Mesodermal cell (in vitro differentiated cells): ENCODE measurements at regions not wholly inside any gene's neighbourhood (a gene's known extent, or its start where the extent isn't known, plus 50 kb on each side); places are given as distances from the start of the nearest gene placed in this dataset.

Experiments used
- H3K27ac ChIP-seq: 2 replicates; pipeline ENCODE4 v1.7.0; 2013; ENCODE audit warnings: mild to moderate bottlenecking, low read depth, low read length, moderate library complexity; ENCODE audit not compliant: severe bottlenecking
- H3K36me3 ChIP-seq: 2 replicates; pipeline ENCODE4 v1.7.1; 2013; ENCODE audit warnings: mild to moderate bottlenecking, low read length, moderate library complexity; ENCODE audit not compliant: control insufficient read depth, insufficient read depth
- H3K4me1 ChIP-seq: one replicate; pipeline ENCODE4 v1.7.1; 2013; ENCODE audit warnings: mild to moderate bottlenecking, low read length; ENCODE audit not compliant: insufficient read depth, control insufficient read depth, poor library complexity, severe bottlenecking
- H3K4me3 ChIP-seq: 2 replicates; pipeline ENCODE4 v1.7.0; 2013; ENCODE audit warnings: low read length, control low read depth, mild to moderate bottlenecking; ENCODE audit not compliant: insufficient read depth, poor library complexity, severe bottlenecking; ENCODE audit errors: extremely low read depth
- H3K9me3 ChIP-seq: 2 replicates; pipeline ENCODE4 v1.7.1; 2013; ENCODE audit warnings: mild to moderate bottlenecking, low read length, moderate library complexity; ENCODE audit not compliant: control insufficient read depth
- WGBS, 2 experiments: methylation state at CpG; one replicate each; pipeline ENCODE4 v1.1.5; 2013; ENCODE audit warnings: missing lambda C conversion rate in 2 of 2; ENCODE audit not compliant: insufficient coverage in 2 of 2; 5-methylcytosine and 5-hydroxymethylcytosine counted together

GRCh38 chr2:125554956-125555355, 1101.0 kb upstream of the GYPC start:
- WGBS, 2 experiments, result no CpG with 5 or more reads among the region's 2 CpGs
- H3K36me3 ChIP-seq, result no peaks in the 10 kb centered on the region

GRCh38 chr2:125559186-125559585, 1096.8 kb upstream of the GYPC start:
- H3K4me3 ChIP-seq, result no peak overlapping the region
- no peaks in the 10 kb centered on the region for H3K9me3 ChIP-seq
- 80 to 93% methylated on average over 1 of the region's 3 CpGs for WGBS, 2 experiments

More at GRCh38 chr2:125554956-125555355, 1101.0 kb upstream of the GYPC start:
- no peaks in the 10 kb centered on the region for H3K9me3 ChIP-seq
- peaks cover 3% of the 10 kb centered on the region for H3K4me1 ChIP-seq
- H3K27ac ChIP-seq, result no peak overlapping the region
- no peak overlapping the region for H3K4me3 ChIP-seq

GRCh38 chr2:125560855-125561254, 1095.1 kb upstream of the GYPC start:
- Histone ChIP-seq H3K27ac (no peak overlapping the region), H3K9me3 (no peaks in the 10 kb centered on the region), H3K4me1 (no peaks in the 10 kb centered on the region), H3K4me3 (no peak overlapping the region), H3K36me3 (no peaks in the 10 kb centered on the region)
- no CpG with 5 or more reads among the region's 1 CpG for WGBS, 2 experiments

More at GRCh38 chr2:125559186-125559585, 1096.8 kb upstream of the GYPC start:
- Histone ChIP-seq H3K36me3 (no peaks in the 10 kb centered on the region), H3K27ac (no peak overlapping the region), H3K4me1 (peaks cover 2% of the 10 kb centered on the region)

GRCh38 chr2:125561302-125561701, 1094.7 kb upstream of the GYPC start:
- WGBS, 2 experiments, result 60 to 100% methylated on average over 1 to 2 of the region's 3 CpGs
- Histone ChIP-seq H3K4me3 (no peak overlapping the region), H3K36me3 (no peaks in the 10 kb centered on the region), H3K4me1 (no peaks in the 10 kb centered on the region), H3K9me3 (no peaks in the 10 kb centered on the region), H3K27ac (no peak overlapping the region)

- no peaks in the 10 kb centered on the region for H3K9me3 ChIP-seq
- H3K36me3 ChIP-seq, result no peaks in the 10 kb centered on the region
- H3K27ac ChIP-seq, result no peak overlapping the region
- H3K4me1 ChIP-seq, result no peaks in the 10 kb centered on the region
- H3K4me3 ChIP-seq, result no peak overlapping the region
Measured at GRCh38 chr2:125562924-125563323, 1093.0 kb upstream of the GYPC start.

GRCh38 chr2:125564471-125564870, 1091.5 kb upstream of the GYPC start:
- WGBS, 2 experiments, result 43 to 88% methylated on average over 2 of the region's 4 CpGs
- no peaks in the 10 kb centered on the region for H3K36me3 ChIP-seq
- H3K27ac ChIP-seq, result no peak overlapping the region
- no peaks in the 10 kb centered on the region for H3K9me3 ChIP-seq
- no peaks in the 10 kb centered on the region for H3K4me1 ChIP-seq
- H3K4me3 ChIP-seq, result no peak overlapping the region

GRCh38 chr2:125566422-125566821, 1089.5 kb upstream of the GYPC start:
- 75 to 92% methylated on average over 1 to 2 of the region's 3 CpGs for WGBS, 2 experiments
- no peak overlapping the region for H3K27ac ChIP-seq

GRCh38 chr2:125567100-125567499, 1088.9 kb upstream of the GYPC start:
- H3K4me3 ChIP-seq, result no peak overlapping the region
- no peak overlapping the region for H3K27ac ChIP-seq
- no peaks in the 10 kb centered on the region for H3K9me3 ChIP-seq
- no peaks in the 10 kb centered on the region for H3K4me1 ChIP-seq
- H3K36me3 ChIP-seq, result no peaks in the 10 kb centered on the region
- WGBS, 2 experiments, result 100% methylated on average over 1 of the region's 3 CpGs; no CpG with 5 or more reads in 1 of the 2 experiments

More at GRCh38 chr2:125566422-125566821, 1089.5 kb upstream of the GYPC start:
- Histone ChIP-seq H3K4me3 (no peak overlapping the region), H3K36me3 (no peaks in the 10 kb centered on the region), H3K4me1 (no peaks in the 10 kb centered on the region), H3K9me3 (no peaks in the 10 kb centered on the region)

- H3K9me3 ChIP-seq, result no peaks in the 10 kb centered on the region
- no peak overlapping the region for H3K27ac ChIP-seq
- H3K4me1 ChIP-seq, result no peaks in the 10 kb centered on the region
- WGBS, 2 experiments, result 85 to 88% methylated on average over 1 to 2 of the region's 2 CpGs
- H3K36me3 ChIP-seq, result no peaks in the 10 kb centered on the region
- no peak overlapping the region for H3K4me3 ChIP-seq
Measured at GRCh38 chr2:125572660-125573059, 1083.3 kb upstream of the GYPC start.

- 83 to 100% methylated on average over 1 to 2 of the region's 2 CpGs for WGBS, 2 experiments
- H3K4me3 ChIP-seq, result no peak overlapping the region
- H3K4me1 ChIP-seq, result no peaks in the 10 kb centered on the region
- H3K27ac ChIP-seq, result no peak overlapping the region
- H3K36me3 ChIP-seq, result no peaks in the 10 kb centered on the region
- no peaks in the 10 kb centered on the region for H3K9me3 ChIP-seq
Measured at GRCh38 chr2:125573432-125573831, 1082.5 kb upstream of the GYPC start.

- no peak overlapping the region for H3K4me3 ChIP-seq
- H3K9me3 ChIP-seq, result no peaks in the 10 kb centered on the region
- no peak overlapping the region for H3K27ac ChIP-seq
- no peaks in the 10 kb centered on the region for H3K4me1 ChIP-seq
- 100% methylated on average over 1 to 2 of the region's 3 CpGs for WGBS, 2 experiments
- H3K36me3 ChIP-seq, result no peaks in the 10 kb centered on the region
Measured at GRCh38 chr2:125576558-125576957, 1079.4 kb upstream of the GYPC start.
